Smooth muscle cell (in vitro differentiated cells): ENCODE measurements at regions not wholly inside any gene's neighbourhood (a gene's known extent, or its start where the extent isn't known, plus 50 kb on each side); places are given as distances from the start of the nearest gene placed in this dataset. TPM values are rescaled to one million over a fixed set of nuclear protein-coding genes. Genes with fewer than 3 reads are reported as not detected.

ENCODE experiments used
- DNase-seq: peaks from one replicate; lab custom pipeline; 2025; ENCODE audit not compliant: unreplicated experiment; lab: John Stamatoyannopoulos, UW
- H2AFZ ChIP-seq: fragments of 200-600 bp; sonication (generic); 2 replicates; pipeline ENCODE4 v1.6.0; 2016; ENCODE audit warnings: antibody characterized with exemption, low read depth, mild to moderate bottlenecking
- H3F3A ChIP-seq: fragments of 200-600 bp; sonication (generic); 2 replicates; pipeline ENCODE4 v1.6.0; 2017; ENCODE audit warnings: antibody characterized with exemption, low read depth
- H3K27ac ChIP-seq: fragments of 200-600 bp; sonication (generic); 2 replicates; pipeline ENCODE4 v1.5.1; 2016; ENCODE audit warnings: low read depth, mild to moderate bottlenecking
- H3K27me3 ChIP-seq: fragments of 200-600 bp; sonication (generic); 2 replicates; pipeline ENCODE4 v1.6.1; 2016; ENCODE audit warnings: low read depth, mild to moderate bottlenecking
- H3K36me3 ChIP-seq: fragments of 200-600 bp; sonication (generic); 2 replicates; pipeline ENCODE4 v1.5.1; 2016; ENCODE audit warnings: low read depth
- H3K4me1 ChIP-seq: fragments of 200-600 bp; sonication (generic); 2 replicates; pipeline ENCODE4 v1.5.1; 2016; ENCODE audit warnings: low read depth
- H3K4me2 ChIP-seq: fragments of 200-600 bp; sonication (generic); 2 replicates; pipeline ENCODE4 v1.6.0; 2016; ENCODE audit warnings: mild to moderate bottlenecking
- H3K4me3 ChIP-seq: fragments of 200-600 bp; sonication (generic); 2 replicates; pipeline ENCODE4 v1.5.1; 2016; ENCODE audit warnings: mild to moderate bottlenecking
- H3K79me2 ChIP-seq: fragments of 200-600 bp; sonication (generic); 2 replicates; pipeline ENCODE4 v1.6.0; 2016; ENCODE audit warnings: low read depth, mild to moderate bottlenecking
- H3K9ac ChIP-seq: fragments of 200-600 bp; sonication (generic); 2 replicates; pipeline ENCODE4 v1.6.0; 2016; ENCODE audit warnings: low read depth
- H3K9me3 ChIP-seq: fragments of 200-600 bp; sonication (generic); replicated peaks from 2 replicates; pipeline ENCODE4 v1.5.1; 2016; ENCODE audit warnings: low read depth
- H4K20me1 ChIP-seq: fragments of 200-600 bp; sonication (generic); 2 replicates; pipeline ENCODE4 v1.6.0; 2016; ENCODE audit warnings: low read depth
- CTCF ChIP-seq: fragments of 200-600 bp; sonication (generic); IDR thresholded peaks from 2 replicates; pipeline ENCODE4 v1.5.1; 2017; ENCODE audit warnings: borderline replicate concordance, mild to moderate bottlenecking, antibody characterized with exemption; ENCODE audit not compliant: insufficient read depth, poor library complexity, severe bottlenecking
- WGBS: methylation state at CpG from one replicate; pipeline ENCODE4 v1.1.7; 2016; ENCODE audit warnings: low lambda C conversion rate; 5-methylcytosine and 5-hydroxymethylcytosine counted together
- small RNA-seq: library from RNA; depleted of rRNA; stranded (forward); fragments of <200 nt; gene quantifications from one replicate; pipeline ENCODE3, GENCODE V24; 2014

GRCh38 chr6:54784011-54784410 is 62.6 kb upstream of the FAM83B start:
- Histone ChIP-seq H2AFZ (no peak overlapping the region), H3K4me1 (no peaks in the 10 kb centered on the region), H3K9me3 (no peaks in the 10 kb centered on the region), H3K27me3 (no peaks in the 10 kb centered on the region), H3K79me2 (no peaks in the 10 kb centered on the region), H3F3A (no peaks in the 10 kb centered on the region), H3K27ac (no peak overlapping the region), H3K36me3 (no peaks in the 10 kb centered on the region), H3K9ac (no peak overlapping the region), H4K20me1 (no peaks in the 10 kb centered on the region), H3K4me3 (no peak overlapping the region), H3K4me2 (no peak overlapping the region)
- 79% methylated on average over 2 of the region's 2 CpGs for WGBS
- no peak for TF ChIP-seq CTCF
- no peak for DNase-seq

GRCh38 chr6:54786154-54786553 is 60.4 kb upstream of the FAM83B start:
- H3F3A ChIP-seq: no peaks in the 10 kb centered on the region
- DNase-seq: no peak
- 88% methylated on average over 2 of the region's 2 CpGs for WGBS
- no peak for TF ChIP-seq CTCF
- H3K36me3 ChIP-seq: no peaks in the 10 kb centered on the region
- H3K9me3 ChIP-seq: no peaks in the 10 kb centered on the region
- H3K9ac ChIP-seq: no peak overlapping the region
- H2AFZ ChIP-seq: no peak overlapping the region
- H3K27ac ChIP-seq: no peak overlapping the region
- no peaks in the 10 kb centered on the region for H3K4me1 ChIP-seq
- no peak overlapping the region for H3K4me2 ChIP-seq
- H3K79me2 ChIP-seq: no peaks in the 10 kb centered on the region
- H3K27me3 ChIP-seq: no peaks in the 10 kb centered on the region
- no peaks in the 10 kb centered on the region for H4K20me1 ChIP-seq
- no peak overlapping the region for H3K4me3 ChIP-seq

DNA sequence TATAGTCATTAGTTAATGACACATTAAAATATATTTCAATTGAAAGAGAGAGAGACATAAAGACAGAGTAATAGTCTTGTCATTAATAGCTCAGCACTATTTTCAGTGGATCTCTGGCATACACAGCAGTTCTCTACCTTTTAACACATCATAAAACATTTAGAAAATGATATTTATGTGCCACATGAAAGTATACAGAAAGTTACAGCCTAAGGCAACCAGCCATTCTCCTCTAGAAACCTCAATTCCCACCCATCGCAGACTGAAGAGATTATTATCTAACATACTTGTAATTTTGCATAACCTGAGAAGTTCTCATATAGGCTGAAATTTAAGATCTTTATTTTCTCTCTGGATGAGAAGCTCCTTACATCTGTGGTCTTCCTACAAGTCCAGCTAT is 58.7 kb upstream of the FAM83B start:
- no peak for TF ChIP-seq CTCF
- H3K9me3 ChIP-seq: no peaks in the 10 kb centered on the region
- H4K20me1 ChIP-seq: no peaks in the 10 kb centered on the region
- H3K4me3 ChIP-seq: no peak overlapping the region
- no peaks in the 10 kb centered on the region for H3F3A ChIP-seq
- H3K36me3 ChIP-seq: no peaks in the 10 kb centered on the region
- no peak overlapping the region for H3K4me2 ChIP-seq
- no peak overlapping the region for H3K9ac ChIP-seq
- no peak for DNase-seq
- WGBS: 47% methylated on average over 1 of the region's 1 CpG
- no peaks in the 10 kb centered on the region for H3K4me1 ChIP-seq
- H3K27ac ChIP-seq: no peak overlapping the region
- no peaks in the 10 kb centered on the region for H3K27me3 ChIP-seq
- no peaks in the 10 kb centered on the region for H3K79me2 ChIP-seq
- no peak overlapping the region for H2AFZ ChIP-seq

Small RNA genes in the stretch of these regions (small RNA-seq; reads per million reads assigned to genes)
- not detected for gene RNU6-1023P
